GM12874 (cell line): ENCODE measurements at regions not wholly inside any gene's neighbourhood (a gene's known extent, or its start where the extent isn't known, plus 50 kb on each side); places are given as distances from the start of the nearest gene placed in this dataset.

Experiments
- TF ChIP-seq, protein P1 (sequence below): IDR thresholded peaks from 2 replicates; pipeline ENCODE4 v1.5.1; 2011; ENCODE audit warnings: low read depth, mild to moderate bottlenecking, control low read depth, low read length, moderate library complexity; ENCODE audit not compliant: insufficient read depth

DNA sequence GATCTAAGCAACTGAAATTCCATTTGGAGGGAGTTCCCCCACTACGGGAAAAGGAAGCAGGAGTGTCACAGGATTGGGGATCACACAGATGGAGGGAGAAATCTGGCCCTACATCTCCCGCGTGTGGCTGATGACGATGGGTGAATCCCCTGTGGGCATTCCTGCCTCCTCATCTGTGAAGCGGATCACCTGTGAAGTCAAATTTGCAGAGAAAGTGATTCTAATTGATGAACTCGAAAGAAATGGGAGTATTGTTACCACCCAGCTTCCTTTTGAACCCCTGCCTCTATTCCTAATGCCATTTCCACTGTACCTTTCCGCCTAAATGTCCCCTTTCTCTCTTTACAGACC is 92.0 kb downstream of the CMPK2 start:
- TF ChIP-seq, protein P1, sequence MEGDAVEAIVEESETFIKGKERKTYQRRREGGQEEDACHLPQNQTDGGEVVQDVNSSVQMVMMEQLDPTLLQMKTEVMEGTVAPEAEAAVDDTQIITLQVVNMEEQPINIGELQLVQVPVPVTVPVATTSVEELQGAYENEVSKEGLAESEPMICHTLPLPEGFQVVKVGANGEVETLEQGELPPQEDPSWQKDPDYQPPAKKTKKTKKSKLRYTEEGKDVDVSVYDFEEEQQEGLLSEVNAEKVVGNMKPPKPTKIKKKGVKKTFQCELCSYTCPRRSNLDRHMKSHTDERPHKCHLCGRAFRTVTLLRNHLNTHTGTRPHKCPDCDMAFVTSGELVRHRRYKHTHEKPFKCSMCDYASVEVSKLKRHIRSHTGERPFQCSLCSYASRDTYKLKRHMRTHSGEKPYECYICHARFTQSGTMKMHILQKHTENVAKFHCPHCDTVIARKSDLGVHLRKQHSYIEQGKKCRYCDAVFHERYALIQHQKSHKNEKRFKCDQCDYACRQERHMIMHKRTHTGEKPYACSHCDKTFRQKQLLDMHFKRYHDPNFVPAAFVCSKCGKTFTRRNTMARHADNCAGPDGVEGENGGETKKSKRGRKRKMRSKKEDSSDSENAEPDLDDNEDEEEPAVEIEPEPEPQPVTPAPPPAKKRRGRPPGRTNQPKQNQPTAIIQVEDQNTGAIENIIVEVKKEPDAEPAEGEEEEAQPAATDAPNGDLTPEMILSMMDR, result no peak

DNA sequence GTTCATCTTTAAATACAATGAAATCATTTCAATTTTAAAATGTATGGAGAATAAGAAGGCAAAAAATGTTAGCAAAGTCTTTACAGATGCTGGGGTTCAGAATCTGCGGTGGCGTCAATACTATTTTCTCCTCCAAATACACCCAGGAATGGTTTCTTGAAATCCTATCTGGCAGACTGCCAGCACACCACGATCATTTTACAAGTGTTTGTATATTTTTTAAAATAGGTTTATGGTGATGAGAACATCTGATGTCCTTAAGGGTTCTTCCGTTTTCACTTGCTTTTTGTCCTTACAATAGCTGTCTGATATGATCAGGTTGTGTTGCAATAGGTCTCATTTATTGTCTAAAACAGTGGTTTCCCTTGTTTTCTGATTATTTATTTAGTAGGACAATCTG is 89.6 kb downstream of the CMPK2 start:
- TF ChIP-seq, protein P1, result no peak

DNA sequence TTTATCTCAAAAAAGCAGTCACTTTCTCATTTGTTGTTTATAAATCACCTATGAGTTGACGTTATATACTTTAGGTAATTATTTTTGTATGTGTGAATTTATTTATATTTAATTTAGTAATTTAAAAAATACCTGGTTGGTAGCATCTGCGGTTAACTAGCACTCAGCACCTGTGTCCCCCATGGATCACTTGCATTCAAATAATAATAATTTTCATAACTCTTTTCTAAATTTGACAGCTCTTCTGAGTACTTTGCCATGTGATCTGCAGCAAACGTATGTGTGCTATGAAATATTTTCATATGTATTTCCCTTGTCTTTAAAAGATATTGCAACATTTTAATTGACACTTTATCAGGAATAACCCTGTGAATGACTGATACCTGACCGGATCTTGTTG is 88.1 kb downstream of the CMPK2 start:
- TF ChIP-seq, protein P1, result no peak

DNA sequence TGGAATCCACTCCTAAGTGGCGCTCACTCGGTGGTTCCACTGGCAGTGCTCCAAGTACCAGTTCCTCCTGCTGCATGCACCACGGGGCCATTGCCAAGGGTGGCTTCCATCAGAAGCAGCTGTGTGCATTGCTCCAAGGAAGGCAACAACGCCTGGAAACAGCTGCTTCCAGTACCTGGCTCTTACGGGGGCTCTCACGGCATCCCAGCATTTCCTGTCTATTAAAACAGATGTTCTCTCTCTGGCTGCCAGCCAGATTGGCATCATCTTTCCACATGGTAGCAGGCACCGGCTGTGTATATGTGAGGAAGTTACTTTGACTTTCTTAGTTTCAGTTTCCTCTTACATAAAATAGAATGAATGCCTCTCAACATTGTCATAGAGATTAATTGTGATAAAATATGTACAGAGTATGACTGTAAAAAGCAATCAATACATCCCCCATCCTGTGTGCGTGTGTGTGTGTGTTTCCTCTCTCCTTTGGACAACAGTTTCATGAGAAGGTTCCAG is 84.9 kb downstream of the CMPK2 start:
- TF ChIP-seq, protein P1, result no peak

DNA sequence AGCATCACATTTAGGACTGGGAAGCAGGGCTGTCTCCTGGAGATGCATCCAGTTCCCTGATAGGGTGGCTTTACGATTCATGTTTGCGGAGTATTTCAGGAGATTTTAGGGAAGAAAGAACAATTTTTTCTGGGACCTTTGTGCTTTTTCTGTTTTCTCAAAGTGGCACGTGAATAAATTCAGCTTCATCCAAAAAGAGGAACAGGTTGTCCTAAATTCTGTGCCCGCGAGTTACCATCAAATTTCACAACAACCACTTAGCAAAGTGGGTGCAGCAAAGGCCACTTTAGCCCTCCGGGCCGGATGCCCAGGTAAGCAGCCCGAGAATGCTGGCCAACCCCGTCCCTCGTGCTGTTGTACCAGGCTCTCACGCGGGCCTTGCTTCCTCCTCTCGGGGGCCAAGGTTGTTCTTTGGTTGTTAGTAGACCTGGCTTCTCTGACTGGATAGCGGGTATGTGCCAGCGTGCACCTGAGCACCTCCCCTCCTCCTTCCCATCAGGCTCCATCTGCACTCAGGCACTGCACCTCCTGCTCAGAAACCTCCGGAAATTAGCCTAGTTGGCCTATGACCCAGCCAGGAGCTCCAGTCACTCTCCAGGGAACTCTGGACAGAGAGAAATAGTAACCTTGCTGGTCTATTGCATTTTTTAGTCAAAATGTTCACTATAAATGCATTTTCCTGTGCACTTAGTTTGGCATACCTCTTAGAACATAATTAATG is 83.0 kb downstream of the CMPK2 start:
- TF ChIP-seq, protein P1, result no peak

DNA sequence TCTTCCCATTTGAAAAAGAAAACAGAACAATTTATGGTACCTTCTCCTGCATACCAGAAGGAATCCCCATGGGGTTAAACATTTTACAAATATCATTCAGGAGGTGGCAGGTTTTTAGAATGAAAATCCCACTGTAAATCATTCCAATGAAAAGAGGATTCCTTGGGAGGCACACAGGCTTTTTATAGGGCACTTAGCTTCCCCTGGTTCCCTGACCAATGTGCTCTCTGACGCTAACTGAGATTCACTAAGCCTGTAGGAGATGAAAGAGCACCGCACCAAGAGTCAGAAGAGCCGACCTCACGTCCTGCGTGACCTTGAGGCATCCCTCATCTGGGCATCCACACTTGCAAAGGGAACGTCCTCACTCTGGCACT is 82.5 kb downstream of the CMPK2 start:
- TF ChIP-seq, protein P1, result no peak

DNA sequence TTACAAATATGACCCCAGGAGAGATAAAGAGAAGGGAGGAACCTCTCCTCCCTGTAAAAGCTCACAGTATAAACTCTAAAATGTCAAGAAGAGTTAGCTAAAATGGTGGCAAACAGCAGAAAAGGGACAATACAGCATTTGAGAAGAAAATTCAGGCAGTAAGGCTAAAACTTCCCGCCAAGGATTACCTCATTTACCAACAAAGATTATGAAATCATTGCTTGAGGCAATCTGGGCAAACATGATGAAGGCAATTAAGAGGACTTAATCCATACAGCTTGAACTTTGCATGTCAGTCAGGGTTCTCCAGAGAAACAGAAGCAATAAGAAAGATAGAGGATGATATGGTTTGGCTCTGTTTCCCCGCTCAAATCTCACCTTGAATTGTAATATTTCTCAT is 81.4 kb downstream of the CMPK2 start:
- TF ChIP-seq, protein P1, result no peak

DNA sequence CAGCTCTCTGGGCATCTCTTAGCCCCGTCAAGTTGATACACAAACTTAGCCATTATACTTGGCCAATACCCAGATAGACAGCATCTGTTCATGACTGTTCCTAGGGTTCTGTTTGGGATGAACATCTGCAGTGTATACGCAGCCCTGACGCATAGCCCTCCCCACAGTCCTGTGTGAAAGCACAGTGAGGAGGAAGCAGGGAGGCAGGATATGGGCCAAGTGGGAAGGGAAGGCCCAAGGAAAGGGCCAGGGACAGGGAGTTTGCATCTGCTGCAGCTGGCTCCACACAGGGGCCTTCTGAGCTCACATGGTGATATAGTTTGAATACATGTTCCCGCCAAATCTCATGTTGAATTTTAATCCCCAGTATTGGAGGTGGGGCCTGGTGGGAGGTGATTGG is 80.2 kb downstream of the CMPK2 start:
- TF ChIP-seq, protein P1, result no peak
